ENCODE measurements at regions not wholly inside any gene's neighbourhood (a gene's known extent, or its start where the extent isn't known, plus 50 kb on each side); places are given as distances from the start of the nearest gene placed in this dataset.

GRCh38 chrX:69094977-69095669 is 70.1 kb downstream of the PJA1 start:
- no peak for TF ChIP-seq CTCF (IDR thresholded peaks at IDR 0.05; ENCODE audit: low read depth, low read length)
- no peak for TF ChIP-seq EZH2phosphoT487 (IDR thresholded peaks at IDR 0.05; ENCODE audit: low read depth)

All from OCI-LY3 (cell line).